K562 (cell line): ENCODE measurements at regions not wholly inside any gene's neighbourhood (a gene's known extent, or its start where the extent isn't known, plus 50 kb on each side); places are given as distances from the start of the nearest gene placed in this dataset.

Experiments
- CREM ChIP-seq: IDR thresholded peaks from 2 replicates; pipeline ENCODE4 v1.6.1; 2014; ENCODE audit warnings: antibody characterized with exemption, low read depth
- PHB2 ChIP-seq: fragments of 450-650 bp; IDR thresholded peaks from 2 replicates; pipeline ENCODE4 v1.6.1; 2017; ENCODE audit warnings: low read depth
- POLR3G ChIP-seq: IDR thresholded peaks from 2 replicates; pipeline ENCODE4 v1.6.1; 2011; ENCODE audit not compliant: insufficient read length, insufficient replicate concordance; ENCODE audit errors: extremely low read depth
- REST ChIP-seq, 2 experiments: fragments of 450-650 bp; formaldehyde crosslinking in 1 of 2; IDR thresholded peaks; 2 replicates each; pipeline versions ENCODE4 v1.4.0 to v1.6.1; 2014 to 2020; ENCODE audit warnings: mild to moderate bottlenecking in 2 of 2, borderline replicate concordance in 1 of 2, low read depth in 1 of 2
- SMARCE1 ChIP-seq: fragments of 450-650 bp; IDR thresholded peaks from 2 replicates; pipeline ENCODE4 v1.7.1; 2016; ENCODE audit warnings: mild to moderate bottlenecking
- ZNF146 ChIP-seq: IDR thresholded peaks from one replicate; pipeline ENCODE4 v1.6.1; 2018; ENCODE audit warnings: missing compliant biosample characterization; ENCODE audit not compliant: unreplicated experiment
- TF ChIP-seq, protein P1 (sequence below), 3 experiments: IDR thresholded peaks in 2 of 3; conservative IDR thresholded peaks in 1 of 3; 2 replicates each; pipeline ENCODE4 v1.5.1; 2011 to 2012; ENCODE audit warnings: low read length in 3 of 3, mild to moderate bottlenecking in 3 of 3, control low read depth in 2 of 3, improper control_type of control experiment in 1 of 3, inconsistent platforms in 1 of 3, low read depth in 1 of 3, mixed read lengths in 1 of 3, moderate library complexity in 1 of 3; ENCODE audit not compliant: insufficient read depth in 2 of 3

DNA sequence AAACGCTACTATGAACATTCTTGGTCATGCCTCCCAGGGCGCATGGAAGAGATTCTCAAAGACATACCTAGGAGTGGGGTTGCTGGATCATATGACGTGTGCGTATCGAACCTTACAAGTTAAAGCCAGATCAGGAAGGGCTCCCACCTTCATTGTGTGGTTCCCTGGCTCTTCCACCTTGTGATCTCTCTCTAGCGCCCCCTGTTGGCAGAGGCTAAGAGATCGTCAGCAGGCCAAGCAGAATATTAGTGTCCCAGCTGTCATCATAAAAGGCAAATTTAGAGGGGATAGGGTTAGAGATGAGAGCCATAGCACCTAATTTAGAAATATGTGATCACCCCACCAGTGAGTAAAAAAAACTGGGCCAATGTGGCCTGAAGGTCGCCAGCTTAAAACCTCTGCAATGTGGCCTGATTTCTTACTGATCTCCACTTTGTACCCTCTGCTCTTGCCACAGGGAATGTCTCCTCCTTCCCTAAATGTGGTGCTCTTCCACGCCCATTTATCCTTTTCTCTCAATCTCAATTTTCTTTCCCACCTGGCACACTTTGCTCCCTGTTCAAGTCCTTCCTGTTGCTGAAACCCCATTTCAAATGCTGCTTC lies 91.7 kb upstream of the SHB start (continued):
- TF ChIP-seq REST (IDR thresholded peaks at IDR 0.05; ENCODE audit: borderline replicate concordance): peak; percentile 78
- no peak for TF ChIP-seq REST (CRISPR knock-in tag; IDR thresholded peaks at IDR 0.05; ENCODE audit: low read depth)
- peak; percentile 60 for TF ChIP-seq CREM
- TF ChIP-seq, protein P1, sequence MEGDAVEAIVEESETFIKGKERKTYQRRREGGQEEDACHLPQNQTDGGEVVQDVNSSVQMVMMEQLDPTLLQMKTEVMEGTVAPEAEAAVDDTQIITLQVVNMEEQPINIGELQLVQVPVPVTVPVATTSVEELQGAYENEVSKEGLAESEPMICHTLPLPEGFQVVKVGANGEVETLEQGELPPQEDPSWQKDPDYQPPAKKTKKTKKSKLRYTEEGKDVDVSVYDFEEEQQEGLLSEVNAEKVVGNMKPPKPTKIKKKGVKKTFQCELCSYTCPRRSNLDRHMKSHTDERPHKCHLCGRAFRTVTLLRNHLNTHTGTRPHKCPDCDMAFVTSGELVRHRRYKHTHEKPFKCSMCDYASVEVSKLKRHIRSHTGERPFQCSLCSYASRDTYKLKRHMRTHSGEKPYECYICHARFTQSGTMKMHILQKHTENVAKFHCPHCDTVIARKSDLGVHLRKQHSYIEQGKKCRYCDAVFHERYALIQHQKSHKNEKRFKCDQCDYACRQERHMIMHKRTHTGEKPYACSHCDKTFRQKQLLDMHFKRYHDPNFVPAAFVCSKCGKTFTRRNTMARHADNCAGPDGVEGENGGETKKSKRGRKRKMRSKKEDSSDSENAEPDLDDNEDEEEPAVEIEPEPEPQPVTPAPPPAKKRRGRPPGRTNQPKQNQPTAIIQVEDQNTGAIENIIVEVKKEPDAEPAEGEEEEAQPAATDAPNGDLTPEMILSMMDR (IDR thresholded peaks at IDR 0.05 in 2 of 3, conservative IDR thresholded peaks at IDR 0.05 in 1 of 3; ENCODE audit: insufficient read depth in 2 of 3, low read depth in 1 of 3, low read length in 3 of 3): peak; percentile 88 to 92 (median 91)
- TF ChIP-seq SMARCE1: peak; percentile 25; the same call in 1 of the 2 replicates
- peak; percentile 2 for TF ChIP-seq ZNF146
- TF ChIP-seq PHB2: no peak
- no peak for TF ChIP-seq POLR3G
